Progenitor cell of endocrine pancreas (in vitro differentiated cells): ENCODE measurements at regions not wholly inside any gene's neighbourhood (a gene's known extent, or its start where the extent isn't known, plus 50 kb on each side); places are given as distances from the start of the nearest gene placed in this dataset.
"Not testable (repeated sequence)": the region's sequence is repeated elsewhere in the genome, so short reads cannot be mapped to it uniquely, and the experiment has no call there.

Source experiments
- DNase-seq: peaks from one replicate; pipeline ENCODE4 v3.0.0; 2021; ENCODE audit warnings: low spot score; ENCODE audit not compliant: unreplicated experiment
- H3K27ac Mint-ChIP-seq: 2 replicates; pipeline ENCODE4 v1.8.0; 2021; ENCODE audit warnings: mild to moderate bottlenecking, moderate library complexity, mixed read lengths
- H3K27me3 Mint-ChIP-seq: 2 replicates; pipeline ENCODE4 v1.8.0; 2021; ENCODE audit warnings: mixed read lengths
- H3K36me3 Mint-ChIP-seq: 2 replicates; pipeline ENCODE4 v1.8.0; 2022; ENCODE audit warnings: mixed read lengths; ENCODE audit not compliant: insufficient read depth
- H3K4me1 Mint-ChIP-seq: 2 replicates; pipeline ENCODE4 v1.8.0; 2021; ENCODE audit warnings: low read depth, mixed read lengths
- H3K4me3 Mint-ChIP-seq: 2 replicates; pipeline ENCODE4 v1.8.0; 2021; ENCODE audit warnings: low read depth, mild to moderate bottlenecking, moderate library complexity, mixed read lengths
- H3K9me3 Mint-ChIP-seq: 2 replicates; pipeline ENCODE4 v1.8.0; 2021; ENCODE audit warnings: low read depth, mixed read lengths
- CTCF ChIP-seq: fragments of 200-600 bp; sonication (generic); IDR thresholded peaks from one replicate; pipeline ENCODE4 v1.5.0; 2021; ENCODE audit warnings: antibody characterized with exemption, mild to moderate bottlenecking; ENCODE audit not compliant: unreplicated experiment

GRCh38 chr7:13749636-13750035 lies 239.8 kb downstream of the ETV1 start:
- DNase-seq, result no peak
- Mint-ChIP-seq H3K4me1 (no peaks in the 10 kb centered on the region), H3K4me3 (no peak overlapping the region), H3K27me3 (no peaks in the 10 kb centered on the region), H3K27ac (no peak overlapping the region), H3K9me3 (no peaks in the 10 kb centered on the region), H3K36me3 (no peaks in the 10 kb centered on the region)
- TF ChIP-seq CTCF, result no peak

- Mint-ChIP-seq H3K4me1 (no peaks in the 10 kb centered on the region), H3K4me3 (no peak overlapping the region), H3K27ac (no peak overlapping the region), H3K36me3 (peaks cover 1% of the 10 kb centered on the region), H3K9me3 (peaks cover 4% of the 10 kb centered on the region), H3K27me3 (no peaks in the 10 kb centered on the region)
- no peak for TF ChIP-seq CTCF
- DNase-seq, result no peak
Observed at GRCh38 chr7:13751766-13752165, 237.7 kb downstream of the ETV1 start.

GRCh38 chr7:13757841-13758240 lies 231.6 kb downstream of the ETV1 start:
- peaks cover 4% of the 10 kb centered on the region for H3K9me3 Mint-ChIP-seq
- H3K36me3 Mint-ChIP-seq, result peaks cover 2% of the 10 kb centered on the region
- peaks cover 2% of the 10 kb centered on the region for H3K4me1 Mint-ChIP-seq
- no peak overlapping the region for H3K4me3 Mint-ChIP-seq
- TF ChIP-seq CTCF, result no peak
- DNase-seq, result no peak
- H3K27me3 Mint-ChIP-seq, result no peaks in the 10 kb centered on the region
- H3K27ac Mint-ChIP-seq, result no peak overlapping the region

GRCh38 chr7:13765853-13766252 lies 223.6 kb downstream of the ETV1 start:
- not testable (repeated sequence) for H3K4me3 Mint-ChIP-seq, H3K27ac Mint-ChIP-seq, H3K4me1 Mint-ChIP-seq, H3K9me3 Mint-ChIP-seq, H3K27me3 Mint-ChIP-seq, DNase-seq
- H3K36me3 Mint-ChIP-seq, result peaks cover 11% of the 10 kb centered on the region

- no peak for TF ChIP-seq CTCF
- H3K4me1 Mint-ChIP-seq, result no peaks in the 10 kb centered on the region
Observed at GRCh38 chr7:13770305-13770704, 219.2 kb downstream of the ETV1 start.

GRCh38 chr7:13774976-13775375 lies 214.5 kb downstream of the ETV1 start:
- TF ChIP-seq CTCF, result no peak
- H3K27me3 Mint-ChIP-seq, result no peaks in the 10 kb centered on the region
- no peak overlapping the region for H3K27ac Mint-ChIP-seq
- peaks cover 2% of the 10 kb centered on the region for H3K36me3 Mint-ChIP-seq
- DNase-seq, result no peak
- H3K4me3 Mint-ChIP-seq, result no peak overlapping the region
- no peaks in the 10 kb centered on the region for H3K9me3 Mint-ChIP-seq
- peaks cover 3% of the 10 kb centered on the region for H3K4me1 Mint-ChIP-seq

More at GRCh38 chr7:13770305-13770704, 219.2 kb downstream of the ETV1 start:
- no peak overlapping the region for H3K4me3 Mint-ChIP-seq
- no peak for DNase-seq
- H3K27me3 Mint-ChIP-seq, result no peaks in the 10 kb centered on the region
- peaks cover 6% of the 10 kb centered on the region for H3K36me3 Mint-ChIP-seq
- no peak overlapping the region for H3K27ac Mint-ChIP-seq
- H3K9me3 Mint-ChIP-seq, result peaks cover 3% of the 10 kb centered on the region
